ENCODE measurements at regions not wholly inside any gene's neighbourhood (a gene's known extent, or its start where the extent isn't known, plus 50 kb on each side); places are given as distances from the start of the nearest gene placed in this dataset.

DNA sequence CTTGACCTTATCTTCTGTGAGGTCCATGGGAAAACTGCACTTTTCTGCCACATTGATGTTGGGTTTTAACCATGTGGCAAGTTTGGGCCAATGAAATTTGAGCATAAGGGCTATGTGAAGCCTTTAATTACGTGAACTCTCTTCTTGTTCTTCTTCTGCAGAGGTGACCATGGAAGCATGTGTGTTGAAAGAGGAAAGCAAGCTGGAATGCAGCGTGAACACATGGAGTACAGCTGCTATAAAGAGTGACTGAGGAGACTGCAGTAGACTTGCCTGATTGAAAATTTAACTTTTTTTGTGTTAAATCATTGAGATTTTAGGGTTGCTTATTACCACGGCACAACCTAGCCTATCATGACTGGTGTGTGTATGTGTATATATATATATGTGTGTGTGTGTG, 347.3 kb downstream of the ZIC1 start:
- TF ChIP-seq, protein P1, sequence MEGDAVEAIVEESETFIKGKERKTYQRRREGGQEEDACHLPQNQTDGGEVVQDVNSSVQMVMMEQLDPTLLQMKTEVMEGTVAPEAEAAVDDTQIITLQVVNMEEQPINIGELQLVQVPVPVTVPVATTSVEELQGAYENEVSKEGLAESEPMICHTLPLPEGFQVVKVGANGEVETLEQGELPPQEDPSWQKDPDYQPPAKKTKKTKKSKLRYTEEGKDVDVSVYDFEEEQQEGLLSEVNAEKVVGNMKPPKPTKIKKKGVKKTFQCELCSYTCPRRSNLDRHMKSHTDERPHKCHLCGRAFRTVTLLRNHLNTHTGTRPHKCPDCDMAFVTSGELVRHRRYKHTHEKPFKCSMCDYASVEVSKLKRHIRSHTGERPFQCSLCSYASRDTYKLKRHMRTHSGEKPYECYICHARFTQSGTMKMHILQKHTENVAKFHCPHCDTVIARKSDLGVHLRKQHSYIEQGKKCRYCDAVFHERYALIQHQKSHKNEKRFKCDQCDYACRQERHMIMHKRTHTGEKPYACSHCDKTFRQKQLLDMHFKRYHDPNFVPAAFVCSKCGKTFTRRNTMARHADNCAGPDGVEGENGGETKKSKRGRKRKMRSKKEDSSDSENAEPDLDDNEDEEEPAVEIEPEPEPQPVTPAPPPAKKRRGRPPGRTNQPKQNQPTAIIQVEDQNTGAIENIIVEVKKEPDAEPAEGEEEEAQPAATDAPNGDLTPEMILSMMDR (IDR thresholded peaks at IDR 0.05 in 2 of 3, conservative IDR thresholded peaks at IDR 0.05 in 1 of 3; ENCODE audit: control insufficient read depth in 2 of 3, extremely low read depth in 1 of 3, insufficient read depth in 1 of 3, low read depth in 3 of 3, low read length in 3 of 3), result no peak
- TF ChIP-seq, protein P2, sequence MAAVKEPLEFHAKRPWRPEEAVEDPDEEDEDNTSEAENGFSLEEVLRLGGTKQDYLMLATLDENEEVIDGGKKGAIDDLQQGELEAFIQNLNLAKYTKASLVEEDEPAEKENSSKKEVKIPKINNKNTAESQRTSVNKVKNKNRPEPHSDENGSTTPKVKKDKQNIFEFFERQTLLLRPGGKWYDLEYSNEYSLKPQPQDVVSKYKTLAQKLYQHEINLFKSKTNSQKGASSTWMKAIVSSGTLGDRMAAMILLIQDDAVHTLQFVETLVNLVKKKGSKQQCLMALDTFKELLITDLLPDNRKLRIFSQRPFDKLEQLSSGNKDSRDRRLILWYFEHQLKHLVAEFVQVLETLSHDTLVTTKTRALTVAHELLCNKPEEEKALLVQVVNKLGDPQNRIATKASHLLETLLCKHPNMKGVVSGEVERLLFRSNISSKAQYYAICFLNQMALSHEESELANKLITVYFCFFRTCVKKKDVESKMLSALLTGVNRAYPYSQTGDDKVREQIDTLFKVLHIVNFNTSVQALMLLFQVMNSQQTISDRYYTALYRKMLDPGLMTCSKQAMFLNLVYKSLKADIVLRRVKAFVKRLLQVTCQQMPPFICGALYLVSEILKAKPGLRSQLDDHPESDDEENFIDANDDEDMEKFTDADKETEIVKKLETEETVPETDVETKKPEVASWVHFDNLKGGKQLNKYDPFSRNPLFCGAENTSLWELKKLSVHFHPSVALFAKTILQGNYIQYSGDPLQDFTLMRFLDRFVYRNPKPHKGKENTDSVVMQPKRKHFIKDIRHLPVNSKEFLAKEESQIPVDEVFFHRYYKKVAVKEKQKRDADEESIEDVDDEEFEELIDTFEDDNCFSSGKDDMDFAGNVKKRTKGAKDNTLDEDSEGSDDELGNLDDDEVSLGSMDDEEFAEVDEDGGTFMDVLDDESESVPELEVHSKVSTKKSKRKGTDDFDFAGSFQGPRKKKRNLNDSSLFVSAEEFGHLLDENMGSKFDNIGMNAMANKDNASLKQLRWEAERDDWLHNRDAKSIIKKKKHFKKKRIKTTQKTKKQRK (IDR thresholded peaks at IDR 0.05; ENCODE audit: low read depth, low read length), result no peak
- TF ChIP-seq SMC3 (IDR thresholded peaks at IDR 0.05; ENCODE audit: borderline replicate concordance, low read length), result no peak
- TF ChIP-seq SIX5 (IDR thresholded peaks at IDR 0.05; ENCODE audit: low read depth, low read length, severe bottlenecking), result no peak
- TF ChIP-seq, protein P3, sequence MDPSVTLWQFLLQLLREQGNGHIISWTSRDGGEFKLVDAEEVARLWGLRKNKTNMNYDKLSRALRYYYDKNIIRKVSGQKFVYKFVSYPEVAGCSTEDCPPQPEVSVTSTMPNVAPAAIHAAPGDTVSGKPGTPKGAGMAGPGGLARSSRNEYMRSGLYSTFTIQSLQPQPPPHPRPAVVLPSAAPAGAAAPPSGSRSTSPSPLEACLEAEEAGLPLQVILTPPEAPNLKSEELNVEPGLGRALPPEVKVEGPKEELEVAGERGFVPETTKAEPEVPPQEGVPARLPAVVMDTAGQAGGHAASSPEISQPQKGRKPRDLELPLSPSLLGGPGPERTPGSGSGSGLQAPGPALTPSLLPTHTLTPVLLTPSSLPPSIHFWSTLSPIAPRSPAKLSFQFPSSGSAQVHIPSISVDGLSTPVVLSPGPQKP (IDR thresholded peaks at IDR 0.05; ENCODE audit: low read depth, low read length), result no peak
- TF ChIP-seq YY1 (IDR thresholded peaks at IDR 0.05; ENCODE audit: low read depth, low read length), result no peak
- TF ChIP-seq IKZF2 (IDR thresholded peaks at IDR 0.05), result no peak
- TF ChIP-seq BHLHE40 (IDR thresholded peaks at IDR 0.05; ENCODE audit: borderline replicate concordance in 1 of 2, low read depth in 2 of 2, low read length in 1 of 2), result no peak
- no peak for TF ChIP-seq SUPT20H (IDR thresholded peaks at IDR 0.05; ENCODE audit: borderline replicate concordance, control insufficient read depth, low read depth, low read length)
- TF ChIP-seq RFX5 (IDR thresholded peaks at IDR 0.05; ENCODE audit: low read depth, low read length), result no peak
- no peak for TF ChIP-seq KAT2A (conservative IDR thresholded peaks at IDR 0.05; ENCODE audit: control insufficient read depth, low read depth, low read length)
